HG03558 (cell line): ENCODE measurements at regions not wholly inside any gene's neighbourhood (a gene's known extent, or its start where the extent isn't known, plus 50 kb on each side); places are given as distances from the start of the nearest gene placed in this dataset.

Experiments
- ATAC-seq: cut with Tn5 transposase; IDR thresholded peaks from one replicate; pipeline ENCODE4 v1.9.1; 2021; ENCODE audit warnings: moderate number of reproducible peaks; ENCODE audit not compliant: unreplicated experiment; ENCODE audit errors: extremely low read depth

GRCh38 chr1:56068908-56069307 is 510.5 kb downstream of the PLPP3 start:
- ATAC-seq: no peak

GRCh38 chr1:56068210-56068609 is 511.2 kb downstream of the PLPP3 start:
- ATAC-seq: no peak

- ATAC-seq: no peak
Observed at GRCh38 chr1:56065729-56066128, 513.6 kb downstream of the PLPP3 start.

- no peak for ATAC-seq
Observed at GRCh38 chr1:56064705-56065104, 514.7 kb downstream of the PLPP3 start.

- ATAC-seq: no peak
Observed at GRCh38 chr1:56063461-56063860, 515.9 kb downstream of the PLPP3 start.

- no peak for ATAC-seq
Observed at GRCh38 chr1:56062625-56063024, 516.7 kb downstream of the PLPP3 start.

- ATAC-seq: no peak
Observed at GRCh38 chr1:56061824-56062223, 517.5 kb downstream of the PLPP3 start.

GRCh38 chr1:56060906-56061305 is 518.5 kb downstream of the PLPP3 start:
- no peak for ATAC-seq

GRCh38 chr1:56057466-56058405 is 521.6 kb downstream of the PLPP3 start:
- ATAC-seq: no peak

GRCh38 chr1:56056438-56057287 is 522.7 kb downstream of the PLPP3 start:
- no peak for ATAC-seq

- ATAC-seq: no peak
Observed at GRCh38 chr1:56054959-56055358, 524.4 kb downstream of the PLPP3 start.

- ATAC-seq: no peak
Observed at GRCh38 chr1:56052041-56052440, 527.3 kb downstream of the PLPP3 start.

GRCh38 chr1:56050911-56051310 is 528.5 kb downstream of the PLPP3 start:
- ATAC-seq: no peak

GRCh38 chr1:56045477-56045876 is 533.9 kb downstream of the PLPP3 start:
- ATAC-seq: no peak

GRCh38 chr1:56045062-56045461 is 534.3 kb downstream of the PLPP3 start:
- no peak for ATAC-seq

GRCh38 chr1:56036479-56036878 is 542.9 kb downstream of the PLPP3 start:
- ATAC-seq: no peak

GRCh38 chr1:56034847-56035481 is 544.4 kb downstream of the PLPP3 start:
- no peak for ATAC-seq

GRCh38 chr1:56034222-56034621 is 545.1 kb downstream of the PLPP3 start:
- ATAC-seq: no peak

- ATAC-seq: no peak
Observed at GRCh38 chr1:56033321-56034037, 545.9 kb downstream of the PLPP3 start.

- no peak for ATAC-seq
Observed at GRCh38 chr1:56032096-56032676, 547.2 kb downstream of the PLPP3 start.
